ENCODE measurements at regions not wholly inside any gene's neighbourhood (a gene's known extent, or its start where the extent isn't known, plus 50 kb on each side); places are given as distances from the start of the nearest gene placed in this dataset.

- TF ChIP-seq CTCF (IDR thresholded peaks at IDR 0.05; ENCODE audit: low read depth, low read length, poor library complexity, severe bottlenecking), result no peak
- no peak for TF ChIP-seq EZH2phosphoT487 (IDR thresholded peaks at IDR 0.05; ENCODE audit: borderline replicate concordance, low read length)
Observed at GRCh38 chr20:9930142-9930541, 91.3 kb upstream of the PAK5 start.

Data from DOHH2 (cell line).